Skeletal muscle tissue (tissue), 3 donors: ENCODE measurements at regions not wholly inside any gene's neighbourhood (a gene's known extent, or its start where the extent isn't known, plus 50 kb on each side); places are given as distances from the start of the nearest gene placed in this dataset.

Experiments used
- H3K27ac ChIP-seq: one replicate; pipeline ENCODE4 v1.7.0; 2013; ENCODE audit warnings: mild to moderate bottlenecking, low read depth, low read length, inconsistent platforms
- H3K27me3 ChIP-seq, 3 donors: one replicate each; pipeline ENCODE4 v1.7.0; 2013; ENCODE audit warnings: low read length in 3 of 3; ENCODE audit not compliant: control insufficient read depth in 3 of 3, insufficient read depth in 3 of 3
- H3K36me3 ChIP-seq, 3 donors: one replicate each; pipeline ENCODE4 v1.7.0; 2013; ENCODE audit warnings: low read length in 3 of 3; ENCODE audit not compliant: control insufficient read depth in 3 of 3, insufficient read depth in 3 of 3
- H3K4me1 ChIP-seq, 3 donors: one replicate each; pipeline ENCODE4 v1.7.0; 2013; ENCODE audit warnings: low read length in 3 of 3, mild to moderate bottlenecking in 3 of 3; ENCODE audit not compliant: control insufficient read depth in 3 of 3, insufficient read depth in 3 of 3
- H3K4me3 ChIP-seq, 3 donors: one replicate each; pipeline ENCODE4 v1.7.0; 2013; ENCODE audit warnings: low read length in 3 of 3
- H3K9ac ChIP-seq, 3 donors: one replicate each; pipeline ENCODE4 v1.7.0; 2013; ENCODE audit warnings: low read length in 3 of 3, mild to moderate bottlenecking in 3 of 3, moderate library complexity in 2 of 3, low read depth in 1 of 3
- H3K9me3 ChIP-seq, 3 donors: one replicate each; pipeline ENCODE4 v1.7.0; 2013; ENCODE audit warnings: low read length in 3 of 3; ENCODE audit not compliant: control insufficient read depth in 3 of 3
- donor health status: Osteomylitis.

DNA sequence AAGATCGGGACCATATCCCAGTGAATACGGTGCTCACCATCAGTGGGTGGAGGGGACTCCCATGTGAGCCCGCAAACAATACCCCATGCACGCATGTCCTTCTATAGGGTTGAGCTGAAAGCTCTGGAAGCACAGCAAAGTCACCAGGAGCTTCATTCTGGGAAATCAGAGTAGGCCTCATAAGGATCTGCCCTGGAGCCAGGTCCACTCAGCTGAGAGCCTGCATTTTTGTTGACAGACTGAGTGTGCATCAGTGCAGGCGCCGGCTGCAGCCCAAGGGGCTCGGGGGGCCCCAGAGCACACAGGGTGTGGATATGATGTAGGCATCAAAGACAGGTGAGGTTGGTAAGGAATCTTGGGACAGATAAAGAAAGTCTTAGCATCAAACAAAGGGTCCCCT lies 79.8 kb upstream of the CD93 start:
- no peak overlapping the region for H3K27ac ChIP-seq

DNA sequence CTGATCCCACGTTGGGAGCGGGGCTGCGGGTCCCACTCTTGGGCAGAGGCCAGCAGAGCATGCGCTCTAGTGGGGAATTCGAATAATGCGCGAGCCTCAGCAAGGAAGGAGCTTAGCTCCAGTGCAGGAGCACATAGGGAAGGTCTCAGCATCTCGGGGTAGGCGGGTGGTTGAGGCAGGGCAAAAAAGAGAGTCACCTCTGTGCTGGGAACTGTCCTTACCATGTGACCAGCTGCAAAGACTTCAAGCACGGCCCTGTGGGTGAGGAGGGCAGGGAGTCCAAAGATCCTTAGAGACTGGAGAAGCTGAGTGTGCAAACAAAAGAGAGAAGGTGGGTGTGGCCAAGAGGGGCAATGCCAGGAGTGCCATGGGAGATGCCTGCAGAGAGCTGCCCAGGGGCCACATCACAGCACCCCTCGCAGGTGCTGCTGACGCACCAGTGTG lies 79.2 kb upstream of the CD93 start:
- peaks cover 32 to 45% (median 35%) of the 10 kb centered on the region in 3 donors for H3K4me1 ChIP-seq

More for the DNA sequence above, 79.8 kb upstream of the CD93 start:
- Histone ChIP-seq H3K4me3 (no peak overlapping the region), H3K9ac (no peak overlapping the region), H3K27me3 (no peaks in the 10 kb centered on the region), H3K4me1 (peaks cover 27 to 39% (median 28%) of the 10 kb centered on the region in 3 donors), H3K36me3 (no peaks in the 10 kb centered on the region), H3K9me3 (no peaks in the 10 kb centered on the region)

DNA sequence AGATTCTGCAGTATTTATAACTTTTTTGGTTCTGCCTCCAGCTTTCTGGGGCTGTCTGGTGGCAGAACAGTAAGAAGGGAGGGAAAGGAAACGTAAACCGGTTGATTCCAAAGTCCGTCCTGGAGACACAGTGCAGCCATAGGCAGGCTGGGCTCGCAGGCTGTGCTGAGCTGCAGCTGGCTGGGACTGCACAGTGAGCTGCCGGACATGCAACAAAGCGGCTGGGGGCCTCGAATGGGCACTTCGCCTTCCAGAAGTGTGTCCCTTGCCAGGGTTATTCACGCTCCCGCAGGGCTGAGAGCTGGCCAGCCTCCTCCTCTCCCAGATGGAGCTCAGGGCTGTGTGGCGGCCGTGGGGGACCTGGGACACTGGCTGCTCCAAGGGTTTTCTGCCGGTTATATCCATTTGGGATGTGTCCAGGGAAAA lies 78.1 kb upstream of the CD93 start:
- H3K4me3 ChIP-seq, result no peak overlapping the region

More for the DNA sequence above, 79.2 kb upstream of the CD93 start:
- Histone ChIP-seq H3K4me3 (no peak overlapping the region), H3K27me3 (no peaks in the 10 kb centered on the region), H3K27ac (no peak overlapping the region), H3K36me3 (no peaks in the 10 kb centered on the region), H3K9ac (no peak overlapping the region), H3K9me3 (no peaks in the 10 kb centered on the region)

DNA sequence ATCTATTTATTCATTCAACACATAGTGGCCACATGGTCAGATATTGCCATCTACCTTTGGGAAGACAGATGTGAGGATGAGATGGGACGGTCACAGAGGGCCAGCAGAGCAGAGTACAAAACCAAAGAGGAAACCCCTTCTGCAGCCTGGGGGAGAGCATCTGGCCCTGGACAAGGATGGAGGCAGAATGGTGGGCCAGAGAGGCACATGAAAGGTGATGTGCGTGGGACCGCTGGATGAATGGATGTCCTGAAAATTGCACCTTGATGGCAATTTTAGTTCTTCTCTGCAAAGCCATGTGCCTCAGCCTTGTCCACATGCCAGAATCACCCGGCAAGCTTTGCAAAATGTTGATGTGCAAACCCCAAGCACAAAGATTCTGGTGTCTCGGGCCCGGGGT lies 77.4 kb upstream of the CD93 start:
- no peaks in the 10 kb centered on the region for H3K36me3 ChIP-seq
- H3K27me3 ChIP-seq, result no peaks in the 10 kb centered on the region
- peaks cover 45 to 60% (median 48%) of the 10 kb centered on the region in 3 donors for H3K4me1 ChIP-seq
- no peak overlapping the region for H3K9ac ChIP-seq
- H3K9me3 ChIP-seq, result no peaks in the 10 kb centered on the region
- H3K27ac ChIP-seq, result no peak overlapping the region
- H3K4me3 ChIP-seq, result no peak overlapping the region

More for the DNA sequence above, 78.1 kb upstream of the CD93 start:
- Histone ChIP-seq H3K9me3 (no peaks in the 10 kb centered on the region), H3K27ac (no peak overlapping the region), H3K4me1 (peaks cover 40 to 54% (median 44%) of the 10 kb centered on the region in 3 donors), H3K9ac (no peak overlapping the region), H3K36me3 (no peaks in the 10 kb centered on the region), H3K27me3 (no peaks in the 10 kb centered on the region)

DNA sequence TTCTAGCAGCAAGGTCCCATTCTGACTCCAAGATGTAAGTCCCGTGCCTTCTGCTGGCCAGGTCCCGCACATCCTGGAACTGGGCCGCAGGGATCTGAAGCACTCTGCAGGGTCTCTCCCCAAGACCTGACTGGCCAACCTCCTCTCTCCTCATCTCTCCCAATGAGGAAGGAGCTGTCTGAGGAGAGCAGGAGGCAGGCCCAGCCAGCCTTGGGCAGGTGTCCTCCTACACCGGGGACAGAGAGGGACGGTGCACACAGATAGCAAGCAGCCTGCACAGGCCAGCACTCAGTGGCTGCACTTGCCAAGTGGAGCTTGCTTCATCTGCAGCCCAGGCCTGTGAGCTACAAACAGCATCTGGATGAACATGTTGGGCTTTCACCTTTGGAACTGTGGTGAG lies 76.8 kb upstream of the CD93 start:
- Histone ChIP-seq H3K27me3 (no peaks in the 10 kb centered on the region), H3K4me1 (peaks cover 48 to 65% (median 51%) of the 10 kb centered on the region in 3 donors), H3K27ac (no peak overlapping the region), H3K36me3 (no peaks in the 10 kb centered on the region), H3K9me3 (no peaks in the 10 kb centered on the region), H3K9ac (no peak overlapping the region), H3K4me3 (no peak overlapping the region)

DNA sequence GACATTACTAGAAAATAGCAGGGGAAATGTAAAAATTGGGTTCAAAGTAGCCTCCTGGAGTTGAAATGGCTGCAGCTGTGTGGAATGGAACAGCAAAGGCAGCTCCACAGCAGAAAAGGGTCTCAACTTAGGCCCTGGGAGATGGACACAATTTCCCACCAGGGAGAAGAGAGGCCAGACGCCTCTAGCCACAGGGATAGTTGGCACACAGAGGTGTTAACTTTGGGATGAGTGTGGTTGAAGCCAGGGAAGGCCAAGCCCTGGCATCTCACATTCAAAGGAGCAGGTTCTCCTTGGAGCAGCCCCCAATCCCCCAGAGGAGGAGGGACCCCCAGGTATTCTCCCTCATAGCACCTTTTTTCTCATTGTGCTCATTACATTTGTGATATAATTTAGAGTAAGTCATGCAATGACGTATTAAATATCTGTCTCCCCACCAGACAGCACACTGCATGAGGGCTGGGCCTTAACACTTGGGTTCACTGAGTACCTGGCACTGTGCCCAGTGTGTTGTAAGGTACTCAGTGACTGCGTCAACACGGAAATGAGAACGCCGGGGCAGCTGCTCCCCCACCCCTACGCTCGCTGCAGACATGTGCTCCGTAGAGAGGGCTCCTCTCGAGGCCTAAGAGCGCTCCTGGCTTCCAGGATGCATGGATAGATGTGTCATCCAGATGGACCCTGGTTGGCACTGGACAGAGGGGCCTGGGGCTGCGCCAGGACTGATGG lies 76.0 kb upstream of the CD93 start:
- H3K36me3 ChIP-seq, result no peaks in the 10 kb centered on the region
- peaks cover 48 to 68% (median 54%) of the 10 kb centered on the region in 3 donors for H3K4me1 ChIP-seq
- H3K4me3 ChIP-seq, result no peak overlapping the region
- H3K9ac ChIP-seq, result peak overlapping the region in 1 of 3 donors; percentile 58
- no peak overlapping the region for H3K27ac ChIP-seq
- no peaks in the 10 kb centered on the region for H3K9me3 ChIP-seq
- H3K27me3 ChIP-seq, result no peaks in the 10 kb centered on the region

DNA sequence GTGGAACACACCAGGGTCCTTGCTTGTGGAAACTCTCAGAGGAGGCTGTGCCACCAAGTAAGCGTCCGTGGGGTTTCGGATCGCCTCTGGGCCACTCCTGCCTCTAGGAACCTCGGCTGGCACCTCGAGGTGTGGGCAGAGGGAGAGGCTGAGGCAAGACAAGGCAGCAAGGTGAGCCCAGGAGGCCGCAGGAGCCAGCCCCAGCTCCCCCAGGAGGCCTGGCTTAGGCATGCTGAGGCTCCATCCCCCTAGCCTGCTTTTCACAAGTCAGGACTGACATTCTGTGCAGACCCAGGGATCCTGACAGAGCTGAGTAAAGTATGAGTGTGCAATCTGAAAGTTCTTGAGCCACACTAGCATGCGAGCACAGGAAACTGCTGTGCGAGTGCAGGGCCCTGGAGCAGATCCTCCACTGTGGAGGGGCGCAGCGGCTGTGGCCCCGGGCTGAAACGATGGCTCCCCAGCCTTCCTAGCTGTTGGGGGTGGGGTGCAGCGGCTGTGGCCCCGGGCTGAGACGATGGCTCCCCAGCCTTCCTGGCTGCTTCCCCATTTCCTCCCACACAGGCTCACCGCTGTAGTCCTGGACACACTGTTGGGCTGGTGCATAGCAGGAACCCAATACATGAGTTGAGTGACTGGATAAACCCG lies 75.2 kb upstream of the CD93 start:
- no peak overlapping the region for H3K4me3 ChIP-seq
- no peaks in the 10 kb centered on the region for H3K36me3 ChIP-seq
- peak overlapping the region; percentile 13 for H3K27ac ChIP-seq
- H3K4me1 ChIP-seq, result peaks cover 52 to 72% (median 62%) of the 10 kb centered on the region in 3 donors
- H3K9me3 ChIP-seq, result no peaks in the 10 kb centered on the region
- peak overlapping the region in 1 of 3 donors; percentile 50 for H3K9ac ChIP-seq
- no peaks in the 10 kb centered on the region for H3K27me3 ChIP-seq

DNA sequence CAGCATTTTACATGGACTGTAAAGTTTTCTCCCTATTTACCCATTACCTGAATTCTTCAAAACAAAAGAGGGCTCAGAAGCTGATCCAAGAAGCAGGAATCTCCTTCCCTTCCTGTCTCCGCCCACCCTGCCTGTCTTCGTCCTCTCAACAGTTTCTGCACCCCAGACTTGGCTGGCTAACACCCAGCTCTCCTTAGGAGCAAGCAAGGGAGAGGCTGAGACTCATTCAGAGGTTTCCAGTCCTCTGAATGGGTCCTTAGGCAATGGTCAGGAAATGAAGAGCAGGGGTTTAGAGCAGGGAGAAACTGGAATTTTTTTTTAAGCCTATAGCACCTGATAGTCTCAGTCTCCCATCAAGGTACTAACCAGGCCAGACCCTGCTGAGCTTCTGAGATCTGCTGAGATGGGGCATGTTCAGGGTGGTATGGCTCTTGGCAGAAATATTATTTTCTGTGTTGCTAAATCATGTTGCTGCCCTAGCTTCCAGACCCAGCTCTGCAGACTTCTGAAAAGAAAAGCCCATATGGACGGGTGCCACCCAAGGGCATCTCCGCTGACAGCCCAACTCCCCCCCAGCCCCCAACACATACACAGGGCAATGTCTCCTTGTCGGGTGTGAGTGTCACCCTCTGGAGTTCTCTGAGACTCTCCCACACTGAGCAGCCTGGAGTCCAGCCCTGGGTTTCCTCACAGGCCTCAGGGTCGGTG lies 74.6 kb upstream of the CD93 start:
- peak overlapping the region; percentile 54 for H3K27ac ChIP-seq
- no peaks in the 10 kb centered on the region for H3K9me3 ChIP-seq
- H3K4me1 ChIP-seq, result peaks cover 59 to 79% (median 68%) of the 10 kb centered on the region in 3 donors
- H3K9ac ChIP-seq, result peak overlapping the region in 2 of 3 donors; percentile 19 to 50
- no peaks in the 10 kb centered on the region for H3K27me3 ChIP-seq
- no peak overlapping the region for H3K4me3 ChIP-seq
- no peaks in the 10 kb centered on the region for H3K36me3 ChIP-seq

DNA sequence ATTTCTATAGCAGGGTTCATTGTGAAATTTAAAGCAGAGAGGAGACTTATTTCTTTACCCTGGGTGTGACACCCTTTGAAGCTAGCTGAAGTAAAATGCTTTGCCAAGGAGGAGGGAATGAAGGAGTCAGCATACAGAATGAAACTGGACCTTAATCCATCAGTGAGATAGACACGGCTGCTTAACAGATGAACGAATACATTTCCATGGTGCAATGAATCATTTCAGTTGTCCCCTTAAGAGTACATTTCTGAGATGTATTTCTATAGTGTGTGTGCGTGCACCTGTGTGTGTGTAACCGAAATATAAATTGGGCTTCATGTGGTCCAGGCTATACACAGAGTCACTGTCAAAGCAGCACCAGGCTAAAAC lies 73.8 kb upstream of the CD93 start:
- Histone ChIP-seq H3K27ac (peak overlapping the region; percentile 54), H3K9ac (peak overlapping the region in 2 of 3 donors; percentile 19 to 46), H3K36me3 (no peaks in the 10 kb centered on the region), H3K27me3 (no peaks in the 10 kb centered on the region), H3K4me1 (peaks cover 62 to 80% (median 68%) of the 10 kb centered on the region in 3 donors), H3K4me3 (peak overlapping the region in 1 of 3 donors; percentile 29), H3K9me3 (no peaks in the 10 kb centered on the region)
